Caki2 (cell line): ENCODE measurements at regions not wholly inside any gene's neighbourhood (a gene's known extent, or its start where the extent isn't known, plus 50 kb on each side); places are given as distances from the start of the nearest gene placed in this dataset.

Source experiments
- DNase-seq: peaks from one replicate; pipeline ENCODE4 v3.0.0-alpha.2; 2015; ENCODE audit warnings: low read depth
- in situ Hi-C: cut with HindIII; loops from 2 replicates; pipeline ENCODE4 v1.10.0; 2016; ENCODE audit warnings: low sequenced_read_pairs, low pct_unique_long_range_greater_than_20kb, mixed read lengths

- peak; percentile 24 for DNase-seq
- in situ Hi-C loops = no loop called here
Observed at GRCh38 chr9:107178293-107178692, 104.8 kb upstream of the RAD23B start.

- DNase-seq = no peak
- in situ Hi-C loops = no loop called here
Observed at GRCh38 chr9:107180206-107180605, 102.9 kb upstream of the RAD23B start.

- in situ Hi-C loops = no loop called here
- DNase-seq = no peak
Observed at GRCh38 chr9:107183176-107183575, 99.9 kb upstream of the RAD23B start.

GRCh38 chr9:107188376-107188775 is 94.7 kb upstream of the RAD23B start:
- DNase-seq = no peak
- in situ Hi-C loops = no loop called here

- peak; percentile 10 for DNase-seq
- in situ Hi-C loops = no loop called here
Observed at GRCh38 chr9:107190061-107190935, 92.8 kb upstream of the RAD23B start.

GRCh38 chr9:107190936-107191290 is 92.2 kb upstream of the RAD23B start:
- in situ Hi-C loops = no loop called here

GRCh38 chr9:107193251-107193650 is 89.8 kb upstream of the RAD23B start:
- DNase-seq = no peak
- in situ Hi-C loops = no loop called here

More at GRCh38 chr9:107190936-107191290, 92.2 kb upstream of the RAD23B start:
- no peak for DNase-seq

GRCh38 chr9:107198718-107199117 is 84.4 kb upstream of the RAD23B start:
- no peak for DNase-seq
- in situ Hi-C loops = no loop called here

GRCh38 chr9:107208121-107208520 is 75.0 kb upstream of the RAD23B start:
- in situ Hi-C loops = no loop called here
- no peak for DNase-seq

- in situ Hi-C loops = no loop called here
Observed at GRCh38 chr9:107210775-107211174, 72.3 kb upstream of the RAD23B start.

GRCh38 chr9:107211284-107211923 is 71.7 kb upstream of the RAD23B start:
- in situ Hi-C loops = no loop called here
- DNase-seq = no peak

More at GRCh38 chr9:107210775-107211174, 72.3 kb upstream of the RAD23B start:
- DNase-seq = no peak

- no peak for DNase-seq
- in situ Hi-C loops = no loop called here
Observed at GRCh38 chr9:107212613-107213012, 70.5 kb upstream of the RAD23B start.

- in situ Hi-C loops = no loop called here
- DNase-seq = no peak
Observed at GRCh38 chr9:107213080-107213479, 70.0 kb upstream of the RAD23B start.

GRCh38 chr9:107213561-107214028 is 69.5 kb upstream of the RAD23B start:
- in situ Hi-C loops = no loop called here
- DNase-seq = peak; percentile 78

GRCh38 chr9:107214381-107214780 is 68.7 kb upstream of the RAD23B start:
- in situ Hi-C loops = no loop called here
- no peak for DNase-seq

- no peak for DNase-seq
- in situ Hi-C loops = no loop called here
Observed at GRCh38 chr9:107214915-107215314, 68.2 kb upstream of the RAD23B start.

- in situ Hi-C loops = no loop called here
- no peak for DNase-seq
Observed at GRCh38 chr9:107215381-107215780, 67.7 kb upstream of the RAD23B start.

- no peak for DNase-seq
- in situ Hi-C loops = no loop called here
Observed at GRCh38 chr9:107216329-107216728, 66.8 kb upstream of the RAD23B start.

- no peak for DNase-seq
- in situ Hi-C loops = no loop called here
Observed at GRCh38 chr9:107218829-107219485, 64.1 kb upstream of the RAD23B start.
